Psoas muscle (tissue), 7 donors: ENCODE measurements at regions not wholly inside any gene's neighbourhood (a gene's known extent, or its start where the extent isn't known, plus 50 kb on each side); places are given as distances from the start of the nearest gene placed in this dataset.

Source experiments
- ATAC-seq, 4 donors: fragments of 200-7000 bp; cut with Tn5 transposase; one replicate each; pipeline ENCODE4 v1.9.1; 2020; ENCODE audit warnings: moderate library complexity in 3 of 4, mild to moderate bottlenecking in 2 of 4
- DNase-seq, 2 donors: peaks; one replicate each; pipeline ENCODE4 v3.0.0-alpha.2; 2020
- H3K27ac ChIP-seq: fragments of 200-600 bp; one replicate; pipeline ENCODE4 v1.8.0; 2022
- H3K27me3 ChIP-seq, 3 donors: fragments of 200-600 bp in 1 of 3; one replicate each; pipeline versions ENCODE4 v1.6.1 to v1.8.0; 2013 to 2022; ENCODE audit warnings: low read length in 2 of 3, mild to moderate bottlenecking in 2 of 3, moderate library complexity in 1 of 3; ENCODE audit not compliant: insufficient read depth in 3 of 3
- H3K36me3 ChIP-seq, 2 donors: fragments of 200-600 bp in 1 of 2; one replicate each; pipeline versions ENCODE4 v1.6.1 to v1.8.0; 2013 to 2022; ENCODE audit warnings: low read depth in 1 of 2, mild to moderate bottlenecking in 1 of 2, moderate library complexity in 1 of 2; ENCODE audit not compliant: insufficient read depth in 1 of 2
- H3K4me1 ChIP-seq: fragments of 200-600 bp; one replicate; pipeline ENCODE4 v1.8.0; 2022
- H3K4me3 ChIP-seq: fragments of 200-600 bp; one replicate; pipeline ENCODE4 v1.8.0; 2022; ENCODE audit warnings: mild to moderate bottlenecking
- H3K9me3 ChIP-seq: fragments of 200-600 bp; one replicate; pipeline ENCODE4 v1.8.0; 2022
- WGBS, 3 donors: extraction: QIAGEN DNeasy Blood & Tissue Kit; methylation state at CpG; one replicate each; pipeline versions ENCODE4 v1.1.6 to v1.1.7; 2013; 5-methylcytosine and 5-hydroxymethylcytosine counted together
- intact Hi-C, 2 donors: fragments of 100-400 bp; cut with DNase I; formaldehyde crosslinking; loops; one replicate each; pipeline versions ENCODE4 v1.11.0 to v1.14.2; 2022
- TF ChIP-seq, protein P1 (sequence below): fragments of 200-600 bp; IDR thresholded peaks from one replicate; pipeline ENCODE4 v1.8.0; 2022; ENCODE audit warnings: antibody characterized with exemption
- donor health status: healthy with polysubstance abuse.
- donor health status: DM: no; HTN: no; CAD: no; lungs with moderate emphysema.
- donor health status: Bipolar disorder and iron deficiency.
- donor health status: healthy.
- donor health status: DM: yes; HTN: yes; CAD: no.
- donor health status: DM: no; HTN: no; CAD: no.
- donor health status: DM: yes; HTN: yes; CAD: no.

GRCh38 chr3:30492322-30493192, 113.8 kb upstream of the TGFBR2 start:
- no peaks in the 10 kb centered on the region for H3K36me3 ChIP-seq
- intact Hi-C loops, result no loop called here
- peaks cover 17% of the 10 kb centered on the region for H3K4me1 ChIP-seq
- no peak for DNase-seq
- no peak for ATAC-seq
- no peaks in the 10 kb centered on the region for H3K27me3 ChIP-seq
- 64 to 82% (median 65%) methylated on average over 6 of the region's 6 CpGs for WGBS, 3 donors
- no peak overlapping the region for H3K4me3 ChIP-seq
- TF ChIP-seq, protein P1, sequence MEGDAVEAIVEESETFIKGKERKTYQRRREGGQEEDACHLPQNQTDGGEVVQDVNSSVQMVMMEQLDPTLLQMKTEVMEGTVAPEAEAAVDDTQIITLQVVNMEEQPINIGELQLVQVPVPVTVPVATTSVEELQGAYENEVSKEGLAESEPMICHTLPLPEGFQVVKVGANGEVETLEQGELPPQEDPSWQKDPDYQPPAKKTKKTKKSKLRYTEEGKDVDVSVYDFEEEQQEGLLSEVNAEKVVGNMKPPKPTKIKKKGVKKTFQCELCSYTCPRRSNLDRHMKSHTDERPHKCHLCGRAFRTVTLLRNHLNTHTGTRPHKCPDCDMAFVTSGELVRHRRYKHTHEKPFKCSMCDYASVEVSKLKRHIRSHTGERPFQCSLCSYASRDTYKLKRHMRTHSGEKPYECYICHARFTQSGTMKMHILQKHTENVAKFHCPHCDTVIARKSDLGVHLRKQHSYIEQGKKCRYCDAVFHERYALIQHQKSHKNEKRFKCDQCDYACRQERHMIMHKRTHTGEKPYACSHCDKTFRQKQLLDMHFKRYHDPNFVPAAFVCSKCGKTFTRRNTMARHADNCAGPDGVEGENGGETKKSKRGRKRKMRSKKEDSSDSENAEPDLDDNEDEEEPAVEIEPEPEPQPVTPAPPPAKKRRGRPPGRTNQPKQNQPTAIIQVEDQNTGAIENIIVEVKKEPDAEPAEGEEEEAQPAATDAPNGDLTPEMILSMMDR, result no peak
- no peak overlapping the region for H3K27ac ChIP-seq
- no peaks in the 10 kb centered on the region for H3K9me3 ChIP-seq

GRCh38 chr3:30493911-30494311, 112.5 kb upstream of the TGFBR2 start:
- no peak overlapping the region for H3K27ac ChIP-seq
- TF ChIP-seq, protein P1, result no peak
- no peaks in the 10 kb centered on the region for H3K36me3 ChIP-seq
- 73 to 98% (median 81%) methylated on average over 2 of the region's 2 CpGs for WGBS, 3 donors
- peaks cover 17% of the 10 kb centered on the region for H3K4me1 ChIP-seq
- no peak overlapping the region for H3K4me3 ChIP-seq
- intact Hi-C loops, result no loop called here
- ATAC-seq, result peak in 3 of 4 donors; percentile 71 to 79 (median 74)
- H3K27me3 ChIP-seq, result no peaks in the 10 kb centered on the region
- no peaks in the 10 kb centered on the region for H3K9me3 ChIP-seq
- peak in 1 of 2 donors; percentile 43 for DNase-seq

DNA sequence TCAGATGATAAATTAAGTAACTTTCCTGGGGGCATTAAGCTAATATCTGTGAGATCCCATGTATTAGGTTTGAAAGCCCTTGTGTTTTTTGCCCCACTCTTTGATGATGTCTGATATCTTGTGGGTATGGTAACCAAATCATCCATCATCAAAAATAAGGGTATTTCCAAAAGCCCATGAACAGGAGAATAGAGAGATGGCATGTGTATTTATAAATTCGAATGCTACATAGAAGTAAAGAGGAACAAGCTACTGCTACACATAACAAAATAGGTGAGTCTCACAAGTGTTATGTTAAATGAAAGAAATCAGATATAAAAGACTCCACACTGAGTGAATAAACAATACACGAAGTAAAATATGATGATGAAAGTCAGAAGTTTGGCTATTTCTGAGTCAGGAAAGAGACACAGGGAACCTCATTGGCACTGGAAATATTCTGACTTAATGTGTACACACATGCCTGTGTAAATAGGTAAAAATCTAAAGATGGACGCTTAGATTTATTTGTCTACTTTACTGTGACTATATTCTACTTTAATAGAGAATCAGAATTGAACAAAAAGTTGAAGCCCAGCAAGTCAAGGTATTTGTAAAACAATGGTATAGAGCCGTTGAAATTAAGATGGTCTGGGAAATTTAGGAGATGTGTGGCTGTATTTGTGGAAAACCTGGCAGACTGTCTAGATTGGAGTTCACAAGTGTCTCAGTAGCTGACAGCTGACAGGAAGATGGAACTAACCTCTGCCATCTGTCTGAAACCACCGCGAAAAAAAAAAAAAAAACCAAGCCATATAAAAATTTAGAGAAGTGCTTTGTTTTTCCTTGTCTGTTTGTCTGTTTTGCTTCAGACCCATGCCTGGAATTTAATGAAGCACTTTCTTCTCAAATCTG, 111.0 kb upstream of the TGFBR2 start:
- H3K27ac ChIP-seq, result peak overlapping the region; percentile 54
- H3K36me3 ChIP-seq, result no peaks in the 10 kb centered on the region
- 30 to 33% (median 32%) methylated on average over 6 of the region's 6 CpGs for WGBS, 3 donors
- no peaks in the 10 kb centered on the region for H3K27me3 ChIP-seq
- peaks cover 17% of the 10 kb centered on the region for H3K4me1 ChIP-seq
- TF ChIP-seq, protein P1, result no peak
- no peak for DNase-seq
- ATAC-seq, result peak in 2 of 4 donors; percentile 34 to 43
- intact Hi-C loops, result loop anchor here in 1 of 2 donors (5.0 kb wide), 1 partner anchor 117 kb away; no protein-coding TSS in a partner anchor
- H3K4me3 ChIP-seq, result peak overlapping the region; percentile 13
- no peaks in the 10 kb centered on the region for H3K9me3 ChIP-seq

DNA sequence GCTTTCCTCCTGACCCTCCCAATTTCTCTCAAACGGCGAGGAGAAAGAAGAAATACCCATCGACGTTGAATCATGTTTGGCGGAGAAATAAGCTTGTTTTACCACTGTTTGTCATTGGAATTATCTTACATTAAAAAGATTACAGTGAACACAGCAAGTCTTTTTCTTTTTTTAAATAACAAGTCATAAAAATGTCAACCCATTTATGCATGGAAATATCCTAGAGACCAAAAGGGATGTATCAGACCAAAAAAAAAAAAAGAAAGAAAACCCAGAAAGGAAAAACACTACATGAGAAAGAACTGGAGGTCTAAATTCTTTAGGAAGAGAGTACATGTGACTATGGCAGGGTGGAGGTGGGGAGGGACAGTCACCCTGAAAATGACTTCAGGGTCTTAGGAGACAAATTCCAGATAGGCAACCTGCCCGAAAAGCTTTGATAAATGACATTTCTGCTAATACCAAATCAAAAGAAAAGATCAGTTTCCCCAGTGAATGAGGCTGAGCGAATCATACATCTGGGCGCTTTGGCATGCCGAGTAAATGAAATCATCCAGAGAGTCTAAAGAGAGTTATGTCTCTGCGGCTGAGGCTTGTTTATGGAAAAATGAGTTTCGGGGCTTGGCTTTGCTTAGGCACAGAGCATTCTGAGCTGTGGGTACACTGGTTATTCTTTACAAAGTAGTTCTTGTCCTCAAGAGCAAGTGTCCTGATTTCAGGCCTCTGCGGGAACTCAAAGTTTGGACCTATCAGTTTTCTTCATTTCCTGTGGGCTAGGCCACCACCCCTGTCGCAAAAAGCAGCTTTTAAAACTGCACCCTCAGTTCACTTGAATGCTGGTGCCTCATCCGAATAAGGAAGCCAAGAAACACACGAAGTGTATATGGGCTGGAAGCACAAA, 110.1 kb upstream of the TGFBR2 start:
- WGBS, 3 donors, result 39 to 57% (median 41%) methylated on average over 15 of the region's 15 CpGs
- no peaks in the 10 kb centered on the region for H3K27me3 ChIP-seq
- H3K9me3 ChIP-seq, result no peaks in the 10 kb centered on the region
- DNase-seq, result peak in 1 of 2 donors; percentile 22
- H3K27ac ChIP-seq, result peak overlapping the region; percentile 54
- H3K4me1 ChIP-seq, result peaks cover 17% of the 10 kb centered on the region
- H3K36me3 ChIP-seq, result no peaks in the 10 kb centered on the region
- TF ChIP-seq, protein P1, result no peak
- H3K4me3 ChIP-seq, result peak overlapping the region; percentile 13
- intact Hi-C loops, result loop anchor here in 1 of 2 donors (5.0 kb wide), 1 partner anchor 116 kb away; no protein-coding TSS in a partner anchor
- peak; percentile 30 to 68 (median 48) for ATAC-seq
